K562 (cell line): ENCODE measurements at regions not wholly inside any gene's neighbourhood (a gene's known extent, or its start where the extent isn't known, plus 50 kb on each side); places are given as distances from the start of the nearest gene placed in this dataset.

Experiments used
- ATF2 ChIP-seq: sonication (generic); formaldehyde crosslinking; IDR thresholded peaks from 2 replicates; pipeline ENCODE4 v1.8.1; 2022; ENCODE audit warnings: missing genetic modification reagents
- E2F4 ChIP-seq: sonication (generic); formaldehyde crosslinking; IDR thresholded peaks from 2 replicates; pipeline ENCODE4 v1.8.0; 2022; ENCODE audit warnings: mild to moderate bottlenecking, low read depth, missing genetic modification reagents
- ESRRA ChIP-seq: fragments of 450-650 bp; IDR thresholded peaks from 2 replicates; pipeline ENCODE4 v1.6.1; 2014; ENCODE audit warnings: low read depth, mild to moderate bottlenecking, moderate library complexity, borderline replicate concordance
- HMG20A ChIP-seq: fragments of 450-650 bp; formaldehyde crosslinking; conservative IDR thresholded peaks from 2 replicates; pipeline ENCODE4 v1.4.0; 2020; ENCODE audit warnings: mild to moderate bottlenecking, mixed read lengths
- HMGN3 ChIP-seq: IDR thresholded peaks from 2 replicates; pipeline ENCODE4 v1.6.1; 2011; ENCODE audit warnings: borderline replicate concordance, low read depth, mild to moderate bottlenecking, mixed read lengths, low read length; ENCODE audit not compliant: insufficient read length; ENCODE audit errors: extremely low read depth
- KDM1A ChIP-seq, 2 experiments: fragments of 450-650 bp; IDR thresholded peaks; 2 replicates each; pipeline ENCODE4 v1.6.1; 2016; ENCODE audit warnings: mild to moderate bottlenecking in 2 of 2
- MAFF ChIP-seq: IDR thresholded peaks from 2 replicates; pipeline ENCODE4 v1.6.1; 2012; ENCODE audit warnings: low read length, improper control_type of control experiment
- MAFK ChIP-seq: IDR thresholded peaks from 2 replicates; pipeline ENCODE4 v1.6.1; 2011; ENCODE audit warnings: low read length, improper control_type of control experiment
- NEUROD1 ChIP-seq: fragments of 150-350 bp; IDR thresholded peaks from 2 replicates; pipeline ENCODE4 v1.6.1; 2014; ENCODE audit warnings: borderline replicate concordance, low read length, low read depth; ENCODE audit not compliant: partially characterized antibody
- POLR2AphosphoS5 ChIP-seq: IDR thresholded peaks from 2 replicates; pipeline ENCODE4 v1.6.1; 2011; ENCODE audit warnings: mild to moderate bottlenecking, low read depth, low read length, moderate library complexity; ENCODE audit not compliant: control insufficient read depth, insufficient read depth
- RBM34 ChIP-seq: fragments of 200-400 bp; formaldehyde crosslinking; IDR thresholded peaks from 2 replicates; pipeline ENCODE4 v1.6.1; 2018; ENCODE audit warnings: low read length, borderline replicate concordance; ENCODE audit not compliant: insufficient read depth
- ZFX ChIP-seq: sonication (generic); formaldehyde crosslinking; IDR thresholded peaks from 2 replicates; pipeline ENCODE4 v1.8.0; 2022; ENCODE audit warnings: mild to moderate bottlenecking, missing genetic modification reagents, moderate library complexity
- TF ChIP-seq, protein P1 (sequence below): IDR thresholded peaks from 3 replicates; pipeline ENCODE4 v1.6.1; 2011; ENCODE audit warnings: borderline replicate concordance, mild to moderate bottlenecking, moderate library complexity; ENCODE audit not compliant: insufficient read length; ENCODE audit errors: extremely low read depth

DNA sequence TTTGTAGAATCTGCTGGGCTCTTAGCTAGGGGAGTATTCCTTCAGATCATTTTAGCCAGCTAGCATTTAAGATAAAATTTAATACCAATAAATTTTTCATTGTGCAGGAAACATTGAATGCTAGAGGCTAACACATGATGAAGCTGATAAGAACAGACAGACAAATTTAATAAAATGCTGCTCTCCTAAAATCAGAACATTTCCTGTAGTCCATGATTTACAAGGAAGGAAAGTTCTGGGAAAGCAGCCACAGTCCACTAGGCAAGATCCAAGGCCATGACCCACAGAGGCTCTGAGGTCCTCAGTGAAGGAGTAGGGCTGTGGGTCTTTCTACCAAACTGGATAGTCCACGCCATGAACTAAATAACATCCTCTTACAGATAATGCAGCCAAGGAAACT is 253.0 kb downstream of the ICE1 start:
- TF ChIP-seq HMGN3 = no peak
- TF ChIP-seq KDM1A (IDR thresholded peaks at IDR 0.05) = no peak
- TF ChIP-seq ATF2 = no peak
- TF ChIP-seq RBM34 = no peak
- TF ChIP-seq POLR2AphosphoS5 = no peak
- no peak for TF ChIP-seq E2F4 (CRISPR knock-in tag)
- TF ChIP-seq, protein P1, sequence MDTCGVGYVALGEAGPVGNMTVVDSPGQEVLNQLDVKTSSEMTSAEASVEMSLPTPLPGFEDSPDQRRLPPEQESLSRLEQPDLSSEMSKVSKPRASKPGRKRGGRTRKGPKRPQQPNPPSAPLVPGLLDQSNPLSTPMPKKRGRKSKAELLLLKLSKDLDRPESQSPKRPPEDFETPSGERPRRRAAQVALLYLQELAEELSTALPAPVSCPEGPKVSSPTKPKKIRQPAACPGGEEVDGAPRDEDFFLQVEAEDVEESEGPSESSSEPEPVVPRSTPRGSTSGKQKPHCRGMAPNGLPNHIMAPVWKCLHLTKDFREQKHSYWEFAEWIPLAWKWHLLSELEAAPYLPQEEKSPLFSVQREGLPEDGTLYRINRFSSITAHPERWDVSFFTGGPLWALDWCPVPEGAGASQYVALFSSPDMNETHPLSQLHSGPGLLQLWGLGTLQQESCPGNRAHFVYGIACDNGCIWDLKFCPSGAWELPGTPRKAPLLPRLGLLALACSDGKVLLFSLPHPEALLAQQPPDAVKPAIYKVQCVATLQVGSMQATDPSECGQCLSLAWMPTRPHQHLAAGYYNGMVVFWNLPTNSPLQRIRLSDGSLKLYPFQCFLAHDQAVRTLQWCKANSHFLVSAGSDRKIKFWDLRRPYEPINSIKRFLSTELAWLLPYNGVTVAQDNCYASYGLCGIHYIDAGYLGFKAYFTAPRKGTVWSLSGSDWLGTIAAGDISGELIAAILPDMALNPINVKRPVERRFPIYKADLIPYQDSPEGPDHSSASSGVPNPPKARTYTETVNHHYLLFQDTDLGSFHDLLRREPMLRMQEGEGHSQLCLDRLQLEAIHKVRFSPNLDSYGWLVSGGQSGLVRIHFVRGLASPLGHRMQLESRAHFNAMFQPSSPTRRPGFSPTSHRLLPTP = no peak
- no peak for TF ChIP-seq ESRRA
- no peak for TF ChIP-seq NEUROD1
- no peak for TF ChIP-seq MAFF
- TF ChIP-seq HMG20A = no peak
- TF ChIP-seq MAFK = no peak
- no peak for TF ChIP-seq ZFX (CRISPR knock-in tag)
